K562 (cell line): ENCODE measurements at regions not wholly inside any gene's neighbourhood (a gene's known extent, or its start where the extent isn't known, plus 50 kb on each side); places are given as distances from the start of the nearest gene placed in this dataset.

Source experiments
- ATAC-seq: fragments of 200-7000 bp; cut with Tn5 transposase; 3 replicates; pipeline ENCODE4 v1.9.1; 2020; ENCODE audit warnings: moderate library complexity
- BruUV-seq: library from RNA; stranded (reverse); fragments of 400-500 nt; replicated peaks from 2 replicates; lab custom pipeline; 2021; lab: Mats Ljungman, UMichigan
- CTCF ChIA-PET: fragments of 300-600 bp; formaldehyde crosslinking; extraction: SDS; loops from one replicate; lab custom pipeline; 2021; ENCODE audit warnings: low intra/inter-chr PET ratio; lab: Yijun Ruan, JAX
- POLR2A ChIA-PET: fragments of 300-600, 350-650 bp; sonication (Branson Sonifier 250); formaldehyde crosslinking; extraction: SDS; loops from one replicate; lab custom pipeline; 2021; ENCODE audit warnings: antibody characterized with exemption, inconsistent platforms; lab: Yijun Ruan, JAX
- DNase-seq, 4 experiments: peaks; one replicate each; pipeline versions ENCODE4 v3.0.0 to v3.0.0-alpha.2; 2011 to 2018; ENCODE audit warnings: low spot score in 3 of 4, mixed read lengths in 3 of 4; ENCODE audit errors: extremely low read depth in 1 of 4
- FAIRE-seq: peaks from 2 replicates; lab custom pipeline; 2011; peaks lifted over from hg19 to GRCh38; lab: Jason Lieb, UNC
- H2AFZ ChIP-seq: 2 replicates; pipeline ENCODE4 v1.6.0; 2011; ENCODE audit warnings: low read depth, low read length, control low read depth, inconsistent platforms
- H3K27ac ChIP-seq: fragments of 200-600 bp; 3 replicates; pipeline ENCODE4 v1.8.0; 2011; ENCODE audit warnings: low read depth, mild to moderate bottlenecking, control low read depth, inconsistent platforms, low read length, moderate library complexity, mixed read lengths; ENCODE audit errors: extremely low read depth
- H3K27me3 ChIP-seq, 2 experiments: fragments of 300-600 bp in 1 of 2; 2 replicates in 1 of 2; 3 replicates in 1 of 2; pipeline versions ENCODE4 v1.6.0 to v1.8.0; 2011; ENCODE audit warnings: inconsistent platforms in 2 of 2, low read length in 2 of 2, mild to moderate bottlenecking in 1 of 2, mixed read lengths in 1 of 2, moderate library complexity in 1 of 2; ENCODE audit not compliant: control insufficient read depth in 2 of 2, insufficient read depth in 2 of 2
- H3K36me3 ChIP-seq: fragments of 300-600 bp; 3 replicates; pipeline ENCODE4 v1.8.0; 2011; ENCODE audit warnings: mild to moderate bottlenecking, low read length, inconsistent platforms; ENCODE audit not compliant: control insufficient read depth, insufficient read depth
- H3K4me1 ChIP-seq, 2 experiments: fragments of 200-600 bp in 1 of 2; replicated peaks in 1 of 2; 2 replicates in 1 of 2; 3 replicates in 1 of 2; pipeline versions ENCODE4 v1.5.1 to v1.8.0; 2011; ENCODE audit warnings: inconsistent platforms in 2 of 2, low read length in 2 of 2, mild to moderate bottlenecking in 1 of 2, mixed read lengths in 1 of 2, moderate library complexity in 1 of 2; ENCODE audit not compliant: control insufficient read depth in 2 of 2, insufficient read depth in 2 of 2
- H3K4me2 ChIP-seq: 2 replicates; pipeline ENCODE4 v1.6.1; 2011; ENCODE audit warnings: low read length, control low read depth, inconsistent platforms, mixed read lengths; ENCODE audit not compliant: insufficient read depth
- H3K4me3 ChIP-seq: fragments of 200-600 bp; sonication (generic), shearing (Covaris generic); 2 replicates; pipeline ENCODE4 v1.5.1; 2016; ENCODE audit warnings: control low read depth, inconsistent platforms
- H3K79me2 ChIP-seq: fragments of 200-600 bp; 3 replicates; pipeline ENCODE4 v1.8.0; 2011; ENCODE audit warnings: low read length, inconsistent platforms; ENCODE audit not compliant: control insufficient read depth, insufficient read depth
- H3K9ac ChIP-seq, 2 experiments: 2 replicates each; pipeline versions ENCODE4 v1.6.0 to v1.6.1; 2011; ENCODE audit warnings: low read depth in 2 of 2, low read length in 2 of 2, control low read depth in 1 of 2, inconsistent platforms in 1 of 2, mild to moderate bottlenecking in 1 of 2, mixed read lengths in 1 of 2; ENCODE audit not compliant: insufficient read depth in 1 of 2
- H3K9me1 ChIP-seq: one replicate; pipeline ENCODE4 v1.6.0; 2011; ENCODE audit warnings: inconsistent platforms, mild to moderate bottlenecking, low read length, moderate library complexity; ENCODE audit not compliant: control insufficient read depth, insufficient read depth
- H3K9me3 ChIP-seq: replicated peaks from 2 replicates; pipeline ENCODE4 v1.5.1; 2011; ENCODE audit warnings: low read depth, low read length, inconsistent platforms; ENCODE audit not compliant: control insufficient read depth, insufficient read depth
- H4K20me1 ChIP-seq: replicated peaks from 2 replicates; pipeline ENCODE4 v1.6.1; 2011; ENCODE audit warnings: low read length, inconsistent platforms, mixed read lengths; ENCODE audit not compliant: control insufficient read depth, insufficient read depth
- XRCC5 ChIP-seq: fragments of 200-400 bp; formaldehyde crosslinking; IDR thresholded peaks from 2 replicates; pipeline ENCODE4 v1.6.1; 2017; ENCODE audit warnings: low read depth, mild to moderate bottlenecking, low read length
- ZFP1 ChIP-seq: fragments of 450-650 bp; formaldehyde crosslinking; IDR thresholded peaks from 2 replicates; pipeline ENCODE4 v1.4.0; 2020; ENCODE audit warnings: mild to moderate bottlenecking, mixed read lengths
- ZFP36 ChIP-seq: fragments of 150-350 bp; IDR thresholded peaks from 2 replicates; pipeline ENCODE4 v1.6.1; 2018; ENCODE audit warnings: low read length, low read depth; ENCODE audit not compliant: partially characterized antibody
- ZNF507 ChIP-seq: conservative IDR thresholded peaks from 2 replicates; pipeline ENCODE4 v1.6.1; 2017; ENCODE audit warnings: missing genetic modification characterization, missing compliant biosample characterization
- ZNF707 ChIP-seq: fragments of 250-450 bp; sonication (Bioruptor Pico); conservative IDR thresholded peaks from 2 replicates; pipeline ENCODE4 v1.8.0; 2022; ENCODE audit warnings: inconsistent platforms, mild to moderate bottlenecking, moderate library complexity
- WGBS: fragments of 100-300 bp; shearing (Covaris generic); methylation state at CpG from one replicate; pipeline ENCODE4 v1.1.6; 2016; ENCODE audit warnings: low coverage, mixed read lengths; ENCODE audit not compliant: insufficient coverage; ENCODE audit errors: missing lambda C conversion rate; 5-methylcytosine and 5-hydroxymethylcytosine counted together
- in situ Hi-C: fragments of 300-500 bp; cut with MboI; formaldehyde crosslinking; loops from 4 replicates; pipeline ENCODE4 v1.15.0; 2018; ENCODE audit warnings: inconsistent platforms, mixed read lengths
- intact Hi-C: fragments of 100-400 bp; cut with micrococcal nuclease; formaldehyde crosslinking; loops from 2 replicates; pipeline ENCODE4 v1.14.2; 2022

- no peak for TF ChIP-seq XRCC5
Observed at GRCh38 chr6:25041485-25042035, 105.8 kb upstream of the RIPOR2 start (continued).

- peak overlapping the region; percentile 53 for H2AFZ ChIP-seq
- 13% methylated on average over 13 of the region's 13 CpGs for WGBS
- H4K20me1 ChIP-seq = no peaks in the 10 kb centered on the region
- no peaks in the 10 kb centered on the region for H3K36me3 ChIP-seq
- DNase-seq (no peak), ATAC-seq (no peak), FAIRE-seq (no peak)
- no peaks in the 10 kb centered on the region for H3K79me2 ChIP-seq
- H3K4me2 ChIP-seq = no peak overlapping the region
- H3K27me3 ChIP-seq = no peaks in the 10 kb centered on the region
- in situ Hi-C loops (no loop called here), intact Hi-C loops (no loop called here)
- no peaks in the 10 kb centered on the region; a peak in 2 of 5 replicates for H3K4me1 ChIP-seq
- TF ChIP-seq ZNF707 (CRISPR knock-in tag) = no peak
- no peak for TF ChIP-seq ZNF507
- TF ChIP-seq ZFP36 = peak; percentile 3
- TF ChIP-seq ZFP1 (CRISPR knock-in tag) = no peak
- H3K9me1 ChIP-seq = no peaks in the 10 kb centered on the region
- H3K9me3 ChIP-seq = no peaks in the 10 kb centered on the region
- H3K9ac ChIP-seq = no peak overlapping the region
- no peak overlapping the region for H3K27ac ChIP-seq
- CTCF ChIA-PET = no interaction called here
- no peak overlapping the region for H3K4me3 ChIP-seq
- POLR2A ChIA-PET = interaction anchor here (0.5 to 0.9 kb wide), 3 partner anchors 11 to 29 kb away, joined by 3 read pairs; no protein-coding TSS in a partner anchor
- no TSS peak for BruUV-seq
Observed at GRCh38 chr6:25042036-25042521, 106.3 kb upstream of the RIPOR2 start.
